ENCODE measurements at regions not wholly inside any gene's neighbourhood (a gene's known extent, or its start where the extent isn't known, plus 50 kb on each side); places are given as distances from the start of the nearest gene placed in this dataset.

DNA sequence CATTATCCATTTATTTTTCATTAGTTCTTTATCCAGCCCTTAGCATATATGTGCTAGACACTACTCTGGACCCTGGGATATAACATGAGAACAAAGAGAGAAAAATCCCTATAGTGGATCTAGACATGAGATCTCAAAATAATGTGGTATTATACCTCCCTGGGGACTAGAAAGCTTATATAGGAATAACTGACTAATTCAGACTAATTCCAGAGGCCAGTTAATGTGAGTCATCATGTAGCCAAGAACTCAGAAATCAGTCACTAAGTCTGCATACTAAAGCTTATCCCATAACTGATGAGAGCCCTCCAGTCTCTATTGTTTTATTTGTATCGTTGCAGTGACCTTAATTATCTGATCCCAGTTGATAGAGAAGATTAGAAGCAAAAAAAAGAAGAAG lies 267.1 kb upstream of the RGS6 start:
- TF ChIP-seq CTCF (IDR thresholded peaks at IDR 0.05) (no peak), POLR2AphosphoS5 (IDR thresholded peaks at IDR 0.05) (no peak), POLR2A (IDR thresholded peaks at IDR 0.05) (no peak)
